Testis (tissue), 2 donors: ENCODE measurements at regions not wholly inside any gene's neighbourhood (a gene's known extent, or its start where the extent isn't known, plus 50 kb on each side); places are given as distances from the start of the nearest gene placed in this dataset.

ENCODE experiments used
- CTCF ChIP-seq, 3 experiments: fragments of 450-650 bp in 2 of 3; fragments of 200-600 bp in 1 of 3; sonication (generic) in 1 of 3; IDR thresholded peaks; one replicate each; pipeline ENCODE4 v1.5.1; 2016 to 2019; ENCODE audit warnings: antibody characterized with exemption in 3 of 3, mild to moderate bottlenecking in 2 of 3, moderate library complexity in 1 of 3
- POLR2A ChIP-seq: fragments of 450-650 bp; IDR thresholded peaks from one replicate; pipeline ENCODE4 v1.6.1; 2017; ENCODE audit warnings: antibody characterized with exemption, mild to moderate bottlenecking, moderate library complexity

GRCh38 chr1:193388683-193389082 is 202.3 kb upstream of the B3GALT2 start:
- TF ChIP-seq CTCF (IDR thresholded peaks at IDR 0.05), result no peak
- TF ChIP-seq POLR2A, result no peak
